HG03460 (cell line): ENCODE measurements at regions not wholly inside any gene's neighbourhood (a gene's known extent, or its start where the extent isn't known, plus 50 kb on each side); places are given as distances from the start of the nearest gene placed in this dataset.

Experiments used
- ATAC-seq: cut with Tn5 transposase; IDR thresholded peaks from one replicate; pipeline ENCODE4 v1.9.1; 2021; ENCODE audit not compliant: unreplicated experiment

- ATAC-seq = no peak
Observed at GRCh38 chr1:214823311-214824117, 220.5 kb downstream of the CENPF start.

GRCh38 chr1:214824763-214825162, 221.8 kb downstream of the CENPF start:
- no peak for ATAC-seq

DNA sequence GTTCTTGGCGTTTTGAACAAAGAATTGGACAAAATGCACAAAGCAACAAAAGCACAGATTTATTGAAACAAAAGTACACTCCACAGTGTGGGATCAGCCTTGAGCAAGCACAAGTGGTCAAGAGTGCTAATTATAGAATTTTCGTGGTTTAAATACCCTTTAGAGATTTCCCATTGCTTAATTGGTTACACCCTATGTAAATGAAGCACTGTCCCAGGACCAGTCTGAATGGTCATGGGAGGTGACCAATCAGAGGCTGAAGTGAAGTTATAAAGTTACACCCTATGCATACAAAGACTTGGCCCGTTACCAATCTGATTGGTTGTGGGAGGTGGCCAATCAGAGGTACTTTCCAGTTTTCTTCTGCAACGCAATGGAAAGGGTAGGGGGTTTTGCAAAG, 223.6 kb downstream of the CENPF start:
- ATAC-seq = no peak

- no peak for ATAC-seq
Observed at GRCh38 chr1:214827883-214828282, 224.9 kb downstream of the CENPF start.

DNA sequence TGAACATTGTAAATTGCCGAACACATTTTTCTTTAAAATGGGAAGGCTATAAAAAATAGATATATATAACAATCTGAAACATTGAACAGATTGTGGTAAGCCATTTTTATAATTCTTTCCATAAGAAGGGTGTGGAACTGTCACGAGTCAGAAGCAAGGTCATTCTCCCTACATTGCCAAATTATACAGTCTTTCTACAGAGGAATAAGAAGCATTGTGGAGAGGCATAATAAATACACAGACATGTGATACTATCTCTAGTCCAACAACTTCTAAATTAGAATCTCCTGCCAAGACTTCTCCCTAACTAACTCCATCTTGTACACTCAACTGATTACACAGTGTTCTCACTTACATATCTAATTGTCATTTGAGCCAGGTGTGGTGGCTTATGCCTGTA, 227.9 kb downstream of the CENPF start:
- ATAC-seq = no peak

DNA sequence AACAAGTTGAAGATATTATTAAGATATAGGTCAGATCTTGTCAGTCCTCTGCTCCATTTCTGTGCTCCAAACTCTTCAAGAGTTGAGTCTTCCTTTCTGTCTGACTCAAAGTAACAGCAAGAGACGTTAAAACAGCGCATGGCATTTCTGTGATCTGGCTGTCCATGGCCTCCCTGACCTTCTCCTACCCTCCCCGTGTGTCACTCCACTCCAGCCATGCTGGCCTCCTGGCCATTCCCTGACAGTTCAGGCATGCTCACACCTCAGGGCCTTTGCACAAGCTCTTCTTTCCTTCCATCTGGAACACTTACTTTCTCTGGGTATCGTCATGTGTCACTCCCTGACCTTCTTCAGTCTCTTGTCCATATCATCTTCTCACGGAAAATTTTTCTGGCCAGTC, 229.0 kb downstream of the CENPF start:
- ATAC-seq = no peak

- ATAC-seq = no peak
Observed at GRCh38 chr1:214833178-214833756, 230.3 kb downstream of the CENPF start.

DNA sequence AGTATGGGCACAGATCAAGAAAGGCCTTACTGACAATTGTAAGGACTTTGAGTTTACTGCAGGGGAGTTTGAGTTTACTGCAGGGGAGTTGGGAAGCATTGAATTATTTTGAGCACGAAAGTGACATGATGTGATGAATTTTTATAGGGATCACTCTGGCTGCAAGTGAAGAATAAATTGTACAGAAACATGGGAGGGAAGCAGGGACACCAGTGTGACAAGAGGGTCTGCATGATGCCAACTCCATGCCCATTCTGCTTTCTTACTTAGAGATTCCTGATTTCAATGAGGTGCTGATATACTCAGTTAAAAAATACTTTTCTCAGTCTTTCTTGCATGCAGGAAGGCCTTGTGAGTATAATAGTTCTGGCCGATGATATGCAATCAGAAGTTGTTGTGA, 234.4 kb downstream of the CENPF start:
- no peak for ATAC-seq

GRCh38 chr1:214838351-214838750, 235.4 kb downstream of the CENPF start:
- ATAC-seq = no peak

- no peak for ATAC-seq
Observed at GRCh38 chr1:214840356-214840755, 237.4 kb downstream of the CENPF start.

- no peak for ATAC-seq
Observed at GRCh38 chr1:214842856-214843255, 239.7 kb upstream of the KCNK2 start.

DNA sequence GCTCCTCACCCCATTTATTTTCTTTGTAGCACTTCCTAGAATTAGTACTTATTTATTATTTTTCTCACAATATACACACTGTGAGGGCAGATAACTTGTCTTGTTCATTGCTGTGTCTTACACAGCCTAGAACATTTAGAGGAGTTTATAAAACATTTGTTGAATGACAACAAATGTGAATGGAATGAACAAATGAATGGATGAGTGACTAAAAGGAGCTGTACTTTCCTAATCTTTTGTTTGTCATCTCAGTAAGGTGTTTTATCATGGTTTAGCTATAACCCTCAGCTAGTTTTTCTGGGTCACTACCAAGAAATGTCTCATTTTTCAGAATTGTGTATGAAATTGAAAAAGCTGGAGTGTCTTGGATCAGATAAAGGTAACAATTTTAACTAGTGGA, 239.3 kb upstream of the KCNK2 start:
- no peak for ATAC-seq

GRCh38 chr1:214844319-214844718, 238.2 kb upstream of the KCNK2 start:
- ATAC-seq = no peak

DNA sequence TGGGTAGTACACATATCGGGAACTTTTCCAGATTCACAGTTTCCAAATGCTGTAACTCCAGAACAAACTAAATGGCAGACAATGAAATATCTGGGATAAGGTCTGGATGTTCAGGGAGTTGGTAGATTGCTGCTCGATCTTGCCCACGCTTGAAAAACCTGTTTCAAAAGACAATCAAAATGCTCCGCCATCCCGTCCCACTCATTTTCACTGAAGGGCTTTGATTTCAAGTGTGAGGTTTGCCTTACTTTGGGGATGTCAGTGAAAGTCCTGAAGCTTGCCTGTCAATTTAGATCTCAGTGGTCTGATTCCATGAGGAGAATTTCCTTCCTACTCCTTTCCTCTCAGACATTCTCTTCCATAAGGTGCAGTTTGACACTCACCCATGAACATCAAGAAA, 236.3 kb upstream of the KCNK2 start:
- ATAC-seq = no peak

GRCh38 chr1:214847071-214847810, 235.3 kb upstream of the KCNK2 start:
- ATAC-seq = no peak

GRCh38 chr1:214848101-214848500, 234.4 kb upstream of the KCNK2 start:
- ATAC-seq = no peak

DNA sequence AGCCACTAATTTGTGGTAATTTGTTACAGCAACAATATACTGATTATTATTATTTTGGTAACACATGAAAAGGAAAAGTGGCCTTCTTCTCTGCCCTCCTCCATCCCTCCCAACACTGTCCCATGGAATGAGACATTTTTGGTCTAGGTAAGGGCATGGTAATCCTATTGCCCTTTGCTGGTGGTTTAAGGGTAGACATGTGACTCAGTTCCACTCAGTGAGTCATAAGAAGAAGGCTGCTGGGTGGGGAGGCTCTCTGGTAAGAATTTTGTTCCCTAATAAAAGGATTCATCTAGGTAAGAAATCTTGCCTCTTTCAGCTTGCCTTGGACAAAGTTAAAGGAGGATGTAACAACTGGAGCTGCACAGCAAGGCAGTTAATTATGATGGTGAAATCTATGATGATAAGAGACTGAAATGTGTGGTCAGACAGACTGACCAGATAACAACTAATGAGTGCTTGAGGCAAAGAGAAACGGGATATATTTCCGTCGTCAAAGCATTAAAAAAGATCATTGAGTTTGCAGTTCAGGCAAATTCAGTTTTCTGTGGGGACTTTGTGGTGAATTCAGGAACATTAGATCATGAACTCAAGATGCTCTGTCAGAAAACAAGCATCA, 232.0 kb upstream of the KCNK2 start:
- ATAC-seq = no peak

- no peak for ATAC-seq
Observed at GRCh38 chr1:214853340-214853739, 229.2 kb upstream of the KCNK2 start.

DNA sequence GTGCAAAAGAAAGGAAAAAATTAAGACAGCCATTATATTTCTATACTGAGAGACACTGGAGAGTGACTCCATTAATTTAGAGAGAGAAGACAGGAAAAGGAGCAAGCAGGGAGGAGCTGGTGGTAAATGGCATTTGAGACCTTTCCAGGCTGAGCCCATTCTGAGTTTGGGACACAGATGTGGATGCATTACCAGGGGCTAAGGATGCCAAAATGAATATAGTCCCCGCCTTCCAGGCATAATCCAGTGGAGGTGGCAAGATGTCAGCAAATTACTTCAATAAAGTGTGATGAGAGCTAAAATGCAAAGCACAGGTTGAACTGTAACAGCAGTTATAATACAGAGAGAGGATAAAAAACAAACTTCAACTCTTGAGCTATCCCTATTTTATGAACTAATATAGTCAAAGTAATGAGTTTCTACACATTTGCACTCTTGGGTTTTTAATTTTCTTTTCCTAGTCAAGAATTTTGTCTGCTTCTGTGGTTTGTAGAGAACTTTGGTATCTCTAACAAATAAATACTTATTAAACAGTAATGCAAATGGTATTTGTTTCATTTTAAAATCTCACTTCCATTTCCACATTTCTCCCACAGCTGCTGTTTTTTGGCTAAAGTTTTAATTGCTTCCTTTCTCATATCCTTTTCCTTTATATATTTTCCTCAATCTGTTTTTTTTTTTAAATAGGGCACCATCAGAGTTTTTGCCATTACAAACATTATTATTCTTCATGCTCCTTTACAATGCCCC, 228.2 kb upstream of the KCNK2 start:
- no peak for ATAC-seq

GRCh38 chr1:214856843-214857242, 225.7 kb upstream of the KCNK2 start:
- ATAC-seq = no peak

DNA sequence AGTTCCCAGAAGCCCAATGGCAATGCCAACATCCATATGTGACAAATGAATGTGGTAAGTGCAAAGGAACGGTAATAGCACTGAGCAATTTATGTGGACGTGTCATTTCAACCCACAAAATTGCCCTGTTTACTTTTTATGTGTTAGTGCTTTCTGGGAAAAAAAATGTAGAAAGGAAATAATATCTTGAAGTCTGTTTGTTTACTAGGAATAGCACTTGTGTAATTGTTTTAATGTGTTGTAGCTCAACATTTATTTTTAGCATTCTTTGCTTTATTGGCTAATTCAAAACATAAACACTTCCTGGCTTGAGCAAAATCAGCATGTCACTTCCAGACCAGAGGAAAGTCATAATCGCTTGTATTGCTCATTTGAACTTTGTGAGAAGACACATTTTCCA, 224.8 kb upstream of the KCNK2 start:
- ATAC-seq = no peak
